ENCODE measurements at regions not wholly inside any gene's neighbourhood (a gene's known extent, or its start where the extent isn't known, plus 50 kb on each side); places are given as distances from the start of the nearest gene placed in this dataset.

GRCh38 chr1:58316141-58316540, 230.4 kb downstream of the OMA1 start:
- no peak for TF ChIP-seq CTCF (IDR thresholded peaks at IDR 0.05; ENCODE audit: insufficient read depth, missing control alignments)
- no peak for DNase-seq (ENCODE audit: insufficient read length, low spot score)
- no peak for FAIRE-seq

GRCh38 chr1:58312971-58313563, 233.5 kb downstream of the OMA1 start:
- no peak for TF ChIP-seq CTCF (IDR thresholded peaks at IDR 0.05; ENCODE audit: insufficient read depth, missing control alignments)
- FAIRE-seq (no peak), DNase-seq (ENCODE audit: insufficient read length, low spot score) (no peak)

- TF ChIP-seq CTCF (IDR thresholded peaks at IDR 0.05; ENCODE audit: insufficient read depth, missing control alignments) = no peak
- DNase-seq (ENCODE audit: insufficient read length, low spot score) (no peak), FAIRE-seq (no peak)
These were observed 234.1 kb downstream of the OMA1 start for GRCh38 chr1:58312461-58312860.

- no peak for TF ChIP-seq CTCF (IDR thresholded peaks at IDR 0.05; ENCODE audit: insufficient read depth, missing control alignments)
These were observed 235.6 kb downstream of the OMA1 start for GRCh38 chr1:58310881-58311280.

GRCh38 chr1:58310469-58310868, 236.1 kb downstream of the OMA1 start:
- FAIRE-seq = no peak
- no peak for DNase-seq (ENCODE audit: insufficient read length, low spot score)
- no peak for TF ChIP-seq CTCF (IDR thresholded peaks at IDR 0.05; ENCODE audit: insufficient read depth, missing control alignments)

More at GRCh38 chr1:58310881-58311280, 235.6 kb downstream of the OMA1 start:
- DNase-seq (ENCODE audit: insufficient read length, low spot score) (no peak), FAIRE-seq (no peak)

GRCh38 chr1:58308206-58308605, 238.3 kb downstream of the OMA1 start:
- DNase-seq (ENCODE audit: insufficient read length, low spot score) (no peak), FAIRE-seq (no peak)
- TF ChIP-seq CTCF (IDR thresholded peaks at IDR 0.05; ENCODE audit: insufficient read depth, missing control alignments) = no peak

- FAIRE-seq (no peak), DNase-seq (ENCODE audit: insufficient read length, low spot score) (no peak)
- no peak for TF ChIP-seq CTCF (IDR thresholded peaks at IDR 0.05; ENCODE audit: insufficient read depth, missing control alignments)
These were observed 239.1 kb downstream of the OMA1 start for GRCh38 chr1:58307431-58307830.

Data from D721Med (cell line).